Activated CD4-positive, CD25-positive, alpha-beta regulatory T cell treated with anti-CD3 and anti-CD28 coated beads, Interleukin-2, amount 50 U/mL, for 72 hours (primary cell): ENCODE measurements at regions not wholly inside any gene's neighbourhood (a gene's known extent, or its start where the extent isn't known, plus 50 kb on each side); places are given as distances from the start of the nearest gene placed in this dataset.

ENCODE experiments used
- DNase-seq: peaks from one replicate; pipeline ENCODE4 v3.0.0; 2021

DNA sequence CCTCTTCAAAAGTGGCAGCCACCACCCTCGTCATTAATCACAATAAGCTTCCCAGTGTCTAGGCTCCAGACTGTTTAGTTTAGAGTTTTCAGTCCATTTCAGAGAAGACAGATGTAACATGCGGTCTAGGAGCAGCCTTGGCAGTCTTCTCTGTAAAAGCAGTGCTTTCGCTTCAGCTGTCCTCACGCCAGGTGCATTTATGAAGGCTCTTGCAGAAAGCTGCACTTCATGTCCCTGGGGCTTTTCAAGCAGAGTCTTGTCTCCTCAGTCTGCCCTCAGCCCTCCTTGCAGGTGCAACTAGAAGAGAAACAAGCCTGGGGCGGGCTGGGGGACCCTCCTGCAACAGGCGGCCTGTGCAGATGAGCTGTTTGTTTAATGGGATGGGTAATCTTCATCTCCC lies 281.9 kb downstream of the DRD1 start:
- DNase-seq: no peak

DNA sequence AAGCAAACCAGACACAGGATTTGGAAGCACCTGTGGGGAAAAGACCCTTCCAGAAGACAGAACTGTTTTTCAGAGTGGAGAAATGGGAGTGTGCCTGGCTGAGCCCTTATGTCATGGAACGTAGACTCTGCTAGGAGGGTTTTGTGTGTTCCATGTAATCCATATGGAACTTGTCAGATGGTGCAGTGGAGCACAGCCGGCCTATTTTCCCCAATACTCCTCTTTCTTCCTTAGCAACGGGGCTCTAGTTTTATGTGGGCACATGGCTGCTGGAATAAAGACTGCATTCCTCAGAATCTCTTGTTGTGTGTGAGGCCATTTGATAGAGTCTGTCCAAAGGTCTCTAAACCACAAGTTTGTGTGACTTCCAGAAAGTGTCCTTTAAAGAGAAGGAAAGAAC lies 284.0 kb downstream of the DRD1 start:
- no peak for DNase-seq

DNA sequence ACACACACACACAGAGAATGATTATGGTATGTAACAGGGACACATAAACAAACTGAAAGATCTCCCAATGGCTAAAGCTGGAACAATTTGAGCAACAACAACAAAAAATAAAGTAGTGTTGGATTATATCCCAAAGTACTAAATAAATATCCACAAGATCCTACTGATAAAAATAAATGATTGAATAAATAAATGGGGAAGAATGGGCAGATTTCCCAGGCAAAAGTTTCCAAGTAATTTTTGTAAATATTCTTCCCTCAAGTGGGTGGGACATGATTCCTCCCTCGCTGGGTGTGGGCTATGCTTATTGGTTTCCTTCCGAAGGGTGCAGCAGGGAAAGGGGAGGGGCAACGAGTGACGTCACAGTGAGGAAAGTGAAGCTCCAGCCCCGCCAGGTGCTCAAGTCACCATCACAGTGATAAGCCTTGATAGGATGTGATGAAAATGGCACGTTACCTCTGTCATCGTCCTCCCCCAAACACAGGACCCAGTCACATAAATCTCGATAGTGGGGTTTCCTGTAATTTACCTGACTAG lies 295.3 kb downstream of the DRD1 start:
- DNase-seq: no peak

DNA sequence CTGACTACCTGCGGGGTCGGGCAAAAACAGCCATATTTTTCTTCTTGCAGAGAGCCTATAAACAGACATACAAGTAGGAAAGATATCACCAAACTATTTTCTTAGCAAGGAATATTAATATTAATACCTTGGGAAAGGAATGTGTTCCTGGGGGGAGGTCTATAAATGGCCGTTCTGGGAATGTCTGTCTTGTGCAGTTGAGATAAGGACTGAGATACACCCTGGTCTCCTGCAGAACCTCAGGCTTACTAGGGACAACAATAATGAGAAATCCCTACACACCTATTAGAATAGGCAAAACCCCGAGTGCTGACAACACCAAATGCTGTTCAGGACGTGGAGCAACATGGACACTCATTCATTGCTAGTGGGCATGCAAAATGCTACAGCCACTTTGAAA lies 297.2 kb downstream of the DRD1 start:
- DNase-seq: no peak

DNA sequence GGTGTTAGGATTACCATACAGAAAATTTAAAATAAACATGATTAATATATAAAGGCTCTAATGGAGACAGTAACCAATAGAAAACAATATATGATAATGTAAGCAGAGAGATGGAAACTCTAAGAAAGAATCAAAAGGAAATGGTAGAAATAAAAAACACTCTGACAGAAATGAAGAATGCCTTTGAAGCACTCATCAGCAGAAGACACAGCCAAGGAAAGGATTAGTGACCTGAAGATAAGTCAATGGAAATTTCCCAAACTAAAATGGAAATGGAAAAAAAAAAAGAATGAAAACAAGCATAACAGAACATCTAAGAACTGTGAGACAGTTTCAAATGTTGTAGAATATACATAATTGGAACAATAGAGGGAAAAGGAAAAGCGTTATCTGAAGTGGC lies 302.6 kb downstream of the DRD1 start:
- no peak for DNase-seq

DNA sequence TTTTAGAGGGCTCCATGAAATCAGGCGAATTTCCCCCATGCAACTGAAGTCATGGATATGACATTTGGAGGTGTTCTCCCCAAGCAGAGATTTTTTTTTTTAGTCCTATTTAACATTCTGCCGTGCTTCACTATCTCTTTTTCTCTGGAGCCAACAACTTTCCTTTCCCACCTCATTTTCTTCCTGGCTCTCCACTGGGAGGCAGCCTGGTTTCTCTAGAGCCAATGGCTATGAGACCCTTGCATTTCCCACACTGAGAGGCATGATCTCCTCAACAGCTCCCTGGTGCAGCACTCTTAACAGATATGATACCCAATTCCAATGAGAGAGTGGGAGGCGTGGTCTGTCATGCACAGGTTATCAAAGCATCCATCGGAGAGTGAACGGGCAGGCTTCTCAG lies 310.8 kb downstream of the DRD1 start:
- DNase-seq: no peak

DNA sequence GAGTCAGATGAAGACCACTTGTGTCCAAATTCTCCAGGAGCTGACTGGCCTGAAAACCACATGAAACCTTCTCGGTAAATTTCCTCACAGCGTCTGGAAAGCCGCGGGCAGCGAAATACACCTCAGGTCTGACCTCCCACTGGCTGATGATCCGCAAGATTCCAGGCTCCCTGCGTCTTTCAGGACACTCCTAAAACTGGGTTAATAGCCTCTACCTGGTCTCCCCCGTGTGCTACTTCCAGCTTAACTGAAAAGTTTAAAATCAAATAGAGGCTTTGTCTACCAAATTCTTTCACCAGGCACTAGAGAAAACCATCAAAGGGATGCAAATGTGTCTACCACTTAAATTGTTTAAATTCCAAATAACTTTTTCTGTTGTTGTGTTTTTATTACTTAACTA lies 312.6 kb downstream of the DRD1 start:
- no peak for DNase-seq

DNA sequence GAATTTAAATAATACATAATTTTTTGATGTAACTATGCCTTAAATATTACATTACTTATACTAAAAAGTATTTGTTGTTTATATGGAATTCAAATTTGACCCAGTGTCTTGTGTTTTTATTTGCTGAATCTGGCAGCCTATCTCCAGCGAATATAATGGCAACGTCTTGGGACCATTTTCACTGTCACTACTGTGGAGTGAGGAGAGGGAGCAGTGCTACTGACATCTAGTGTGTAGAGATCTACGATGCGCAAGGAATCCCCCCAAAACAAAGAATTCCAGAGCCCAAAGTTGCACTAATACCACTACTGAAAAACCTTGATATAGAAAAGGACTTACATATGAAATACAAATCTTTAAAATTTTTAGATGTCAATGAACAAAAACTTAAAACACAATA lies 314.4 kb downstream of the DRD1 start:
- no peak for DNase-seq

DNA sequence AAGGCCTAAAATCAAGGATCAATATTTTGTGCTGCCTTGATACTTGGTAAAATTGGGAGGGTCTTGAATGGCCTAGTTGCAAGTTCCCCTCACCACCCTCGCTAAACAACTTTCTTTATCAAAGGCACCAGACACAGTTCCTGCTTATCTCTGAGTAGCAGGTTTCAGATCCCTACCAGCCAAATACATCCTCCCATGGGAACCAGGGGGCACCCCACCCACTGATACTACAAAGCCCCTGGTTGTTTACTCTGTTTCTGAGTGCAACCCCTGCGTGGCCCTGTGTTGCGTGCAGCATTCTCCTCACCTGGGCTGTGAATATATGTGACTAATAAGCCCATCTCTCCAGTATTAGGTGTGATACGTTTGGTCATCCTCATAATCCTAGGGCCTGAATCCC lies 314.9 kb downstream of the DRD1 start:
- DNase-seq: no peak

DNA sequence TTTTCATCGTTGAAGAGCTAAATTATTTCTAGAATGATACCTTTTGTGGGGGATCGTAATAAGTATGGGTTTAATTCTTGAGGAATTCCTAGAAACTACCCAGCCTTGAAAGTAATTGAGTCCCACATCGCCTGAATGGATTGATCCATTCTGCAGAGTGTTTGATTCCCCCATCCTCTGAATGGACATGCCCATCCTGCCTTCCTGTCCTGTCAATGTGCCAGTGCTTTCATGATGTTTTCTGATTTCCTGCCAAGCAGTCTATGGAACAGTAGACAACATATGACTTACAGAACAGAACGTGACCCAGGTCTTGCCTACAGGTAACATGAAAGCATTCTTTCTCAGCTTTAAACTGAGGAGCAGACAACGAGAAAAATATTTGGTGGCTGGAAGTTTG lies 319.2 kb downstream of the DRD1 start:
- no peak for DNase-seq

DNA sequence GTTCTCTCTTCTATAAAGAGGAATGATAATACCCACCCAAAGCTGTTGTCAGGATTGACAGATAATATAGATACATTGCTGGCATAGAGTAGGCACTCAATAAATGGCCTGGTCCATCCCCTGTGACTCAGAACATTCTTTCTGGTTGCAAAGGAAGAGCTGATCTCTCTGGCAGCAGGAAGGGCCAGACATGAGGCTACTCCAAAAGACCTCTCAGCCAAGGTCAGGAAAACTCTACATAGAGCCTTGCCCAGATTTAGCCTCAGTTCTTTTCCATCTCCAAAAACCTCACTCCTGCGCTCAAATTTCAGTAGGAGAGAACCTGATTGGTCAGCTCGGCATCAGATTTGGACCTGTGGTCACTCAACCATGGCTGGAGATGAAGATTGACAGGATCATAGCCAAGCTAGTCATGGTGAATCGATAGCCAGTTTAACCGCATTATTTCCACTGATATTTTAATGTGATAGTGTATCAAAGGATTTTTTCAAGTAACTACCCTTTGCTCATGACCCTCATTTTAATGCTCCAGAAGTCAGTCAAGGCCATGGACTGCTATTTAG lies 319.6 kb downstream of the DRD1 start:
- DNase-seq: no peak

DNA sequence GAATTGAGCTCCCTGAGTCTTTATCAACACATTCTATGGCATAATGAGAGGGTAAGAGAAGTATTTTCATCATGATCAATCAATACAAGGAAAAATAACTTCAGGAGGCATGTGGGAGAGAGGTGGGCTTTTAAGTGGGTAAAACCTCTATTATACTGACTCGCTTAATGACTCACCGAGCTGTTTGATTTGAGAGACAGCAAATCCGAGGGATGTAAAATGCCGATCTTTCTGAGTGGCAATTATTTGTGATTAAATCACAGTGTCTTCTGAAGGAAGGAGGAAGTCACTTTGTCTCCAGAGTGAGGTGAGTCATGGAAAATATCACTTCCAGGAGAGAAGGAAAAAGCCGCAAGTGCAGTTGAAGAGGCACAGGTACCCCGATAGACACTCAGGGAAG lies 320.4 kb downstream of the DRD1 start:
- no peak for DNase-seq

DNA sequence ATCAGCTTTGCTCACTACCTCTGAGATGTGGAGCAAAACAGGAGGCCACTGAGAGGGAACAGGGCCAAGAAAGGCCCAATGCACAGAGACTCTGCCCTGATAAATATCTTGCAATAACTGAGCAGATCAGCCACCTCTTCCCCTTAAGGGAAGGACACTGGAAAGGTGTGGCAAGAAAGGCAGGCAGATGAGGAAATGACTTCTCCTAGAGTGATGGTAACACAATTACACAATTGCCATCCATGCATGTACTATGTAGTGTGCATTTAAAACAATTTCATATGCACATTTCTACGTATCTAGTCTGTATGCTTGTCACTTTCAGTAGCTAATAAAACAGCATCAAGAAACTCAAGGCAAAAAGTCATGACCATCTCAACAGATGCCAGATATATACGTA lies 322.5 kb downstream of the DRD1 start:
- no peak for DNase-seq

DNA sequence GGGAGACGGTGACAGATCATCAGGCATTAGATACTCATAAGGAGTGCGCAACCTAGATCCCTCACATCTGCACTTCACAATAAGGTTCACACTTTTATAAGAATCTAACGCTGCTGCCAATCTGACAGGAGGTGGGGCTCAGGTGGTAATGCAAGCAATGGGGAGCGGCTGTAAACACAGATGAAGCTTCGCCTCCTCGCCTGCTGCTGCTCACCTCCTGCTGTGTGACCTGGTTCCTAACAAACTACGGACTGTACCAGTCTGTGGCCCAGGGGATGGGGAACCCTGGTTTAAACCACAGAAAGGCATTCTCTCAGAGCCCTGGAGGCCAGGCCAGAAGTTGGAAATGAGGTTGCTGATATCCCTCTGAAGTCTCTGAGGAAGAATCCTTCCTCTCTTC lies 323.6 kb downstream of the DRD1 start:
- DNase-seq: no peak

DNA sequence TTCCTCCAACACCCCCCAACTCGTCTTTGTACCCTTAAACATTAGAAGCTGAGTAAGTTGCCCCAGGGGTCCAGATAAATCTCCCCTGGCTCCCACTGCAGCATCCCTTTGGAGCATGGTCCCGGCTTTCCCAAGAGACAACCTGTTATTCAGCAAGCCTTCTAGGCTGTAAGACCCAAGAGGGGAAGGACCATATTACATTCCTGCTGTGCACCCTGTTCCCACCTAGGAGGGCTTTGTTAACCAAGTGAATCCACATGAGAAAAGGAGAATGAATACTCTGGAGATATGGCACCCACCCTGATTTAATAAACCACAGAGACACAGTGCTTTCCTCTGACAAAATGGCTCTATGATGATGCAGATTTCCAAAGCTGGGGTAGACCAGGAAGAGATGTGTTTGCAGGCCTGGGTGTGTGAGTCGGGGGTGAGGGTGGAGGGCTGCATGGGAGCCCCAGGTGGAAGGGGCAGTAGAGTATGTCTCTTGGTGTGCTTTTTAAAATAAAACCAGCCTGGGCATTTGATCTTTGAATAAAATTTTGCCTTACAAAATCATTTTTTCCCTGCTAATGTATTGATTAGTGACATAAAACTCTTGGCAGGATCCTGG lies 325.2 kb downstream of the DRD1 start:
- no peak for DNase-seq

DNA sequence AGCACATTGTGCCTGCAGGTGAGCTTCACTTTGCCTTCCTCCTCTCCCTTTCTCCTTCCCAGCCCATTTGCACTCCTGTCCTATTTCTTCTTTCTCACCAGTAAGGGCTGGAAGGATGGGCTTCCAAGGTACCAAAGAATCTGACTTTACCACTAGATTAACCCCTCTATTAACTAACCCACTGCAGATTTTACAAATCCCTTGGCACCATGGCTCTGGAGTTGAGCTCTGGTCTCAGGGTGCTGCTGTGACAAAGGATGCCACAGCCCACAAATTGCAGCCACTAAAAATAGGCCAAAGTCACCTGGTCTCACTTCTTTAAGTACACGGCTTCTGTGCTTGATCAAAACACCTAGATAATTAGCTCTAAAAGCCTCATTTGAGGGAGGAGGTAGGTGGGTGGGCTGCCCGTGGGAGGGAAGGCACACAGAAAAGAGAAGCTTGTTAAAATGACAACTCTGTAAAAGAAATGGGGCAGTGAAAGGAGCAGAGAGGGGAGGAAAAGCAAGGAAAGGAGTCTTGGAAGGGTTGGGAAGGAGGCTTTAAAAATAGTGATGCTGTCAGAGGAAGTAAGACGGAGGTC lies 327.4 kb downstream of the DRD1 start:
- no peak for DNase-seq

DNA sequence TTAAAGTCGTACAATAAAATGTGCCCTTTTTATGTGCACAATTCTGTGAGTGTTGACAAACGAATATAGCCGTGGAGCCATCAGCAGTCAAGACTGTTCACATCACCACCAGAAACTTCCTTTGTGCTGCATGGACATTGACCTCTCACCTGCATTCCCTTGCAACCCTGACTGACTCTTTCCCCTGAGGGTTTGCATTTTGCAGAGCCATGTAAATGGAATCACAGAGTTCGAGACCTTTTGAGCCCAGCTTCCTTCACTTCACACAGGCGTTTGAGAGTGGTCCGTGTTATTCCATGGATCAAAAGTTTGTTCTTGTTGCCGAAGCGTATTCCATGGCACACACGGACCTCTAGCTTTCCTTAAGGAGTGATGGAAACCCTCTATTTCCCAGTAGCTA lies 328.2 kb downstream of the DRD1 start:
- no peak for DNase-seq

DNA sequence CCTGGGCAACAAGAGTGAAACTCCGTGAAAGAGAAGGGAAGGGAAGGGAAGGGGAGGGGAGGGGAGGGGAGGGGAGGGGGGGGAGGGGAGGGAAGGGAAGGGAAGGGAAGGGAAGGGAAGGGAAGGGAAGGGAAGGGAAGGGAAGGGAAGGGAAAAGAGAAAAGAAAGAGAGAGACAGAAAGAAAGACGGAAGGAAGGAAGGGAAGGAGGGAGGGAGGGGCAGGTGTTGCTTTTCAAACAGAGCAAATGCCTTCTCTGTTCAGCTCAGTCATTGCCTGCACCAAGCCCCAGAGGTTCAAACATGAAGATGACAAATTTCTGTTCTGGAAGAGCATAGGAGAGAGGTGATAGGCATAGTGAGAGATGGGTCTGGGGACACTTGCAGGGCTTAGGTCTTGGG lies 330.0 kb downstream of the DRD1 start:
- DNase-seq: no peak

DNA sequence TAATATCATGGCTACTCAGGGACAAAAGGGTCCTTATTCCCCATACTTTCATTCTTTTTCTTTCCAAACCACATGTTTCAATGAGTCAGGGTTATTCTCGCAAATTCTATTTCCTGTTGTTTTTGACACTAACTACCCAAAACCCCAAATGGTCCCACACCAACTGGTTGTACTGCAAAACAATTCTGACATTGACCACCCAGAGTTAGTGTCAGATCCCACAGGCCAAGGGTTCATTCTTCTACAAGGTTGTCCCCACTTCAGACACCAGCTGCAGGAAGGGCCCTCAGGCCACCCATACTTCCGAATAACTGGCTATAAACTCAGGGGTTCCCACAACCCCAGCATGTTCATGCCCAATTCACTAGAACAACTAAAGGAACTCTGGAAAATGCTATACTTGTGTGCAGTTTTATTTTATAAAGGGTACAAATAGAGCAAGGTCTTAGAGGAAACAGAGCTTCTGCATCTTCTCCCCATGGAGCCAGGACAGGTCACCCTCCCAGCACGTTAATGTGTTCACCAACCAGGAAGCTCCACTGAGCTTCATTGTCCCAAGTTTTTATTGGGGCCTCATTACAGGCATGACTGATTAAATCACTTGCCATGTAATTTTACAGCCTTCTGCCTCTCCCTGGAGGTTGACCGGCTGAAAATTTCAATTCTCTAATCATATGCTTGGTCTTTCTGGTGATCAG lies 334.8 kb downstream of the DRD1 start:
- DNase-seq: no peak

DNA sequence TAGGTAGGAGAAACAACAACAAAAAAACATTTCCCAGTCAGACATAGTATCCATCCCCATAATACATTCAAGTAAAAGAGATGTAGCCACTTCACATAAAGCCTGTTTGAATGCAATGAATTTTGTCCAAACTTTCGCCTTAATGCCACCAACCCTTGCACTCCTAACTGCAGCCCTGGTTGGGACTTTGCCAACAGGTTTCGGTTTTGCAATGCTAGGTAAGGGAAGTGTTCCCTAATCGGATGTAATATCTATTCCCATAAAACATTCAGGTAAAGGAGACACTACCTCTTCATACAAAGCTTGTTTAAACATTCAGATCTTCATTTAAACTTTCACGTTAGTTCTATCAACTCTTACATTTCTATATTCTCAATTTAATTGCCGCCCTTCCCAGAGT lies 336.1 kb downstream of the DRD1 start:
- no peak for DNase-seq

DNA sequence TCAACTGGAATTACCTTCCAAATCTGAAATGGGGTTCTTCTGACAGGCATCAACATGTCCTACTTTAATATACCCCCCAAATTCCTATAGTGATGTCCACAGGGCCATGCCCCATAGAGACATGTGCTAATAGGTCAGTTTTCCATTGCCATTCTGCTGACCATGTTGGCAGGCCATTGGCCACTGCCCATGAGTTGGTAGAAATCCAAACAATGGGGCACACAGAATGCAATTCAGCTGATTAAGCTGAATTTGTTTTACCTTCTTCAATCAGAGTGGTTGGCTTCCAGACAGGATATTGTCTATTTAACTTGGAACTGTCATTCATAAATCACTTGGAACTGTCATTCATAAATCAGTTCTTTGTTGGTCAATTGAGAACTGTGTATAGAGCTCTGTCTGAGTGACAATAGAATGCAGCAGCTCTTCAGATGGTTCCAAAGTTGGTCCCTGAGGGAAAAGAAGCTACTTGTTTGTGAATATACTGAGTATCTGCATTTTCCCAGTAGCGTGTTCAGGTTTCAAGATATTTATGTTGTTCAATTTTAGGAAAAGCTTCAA lies 336.9 kb downstream of the DRD1 start:
- DNase-seq: no peak

DNA sequence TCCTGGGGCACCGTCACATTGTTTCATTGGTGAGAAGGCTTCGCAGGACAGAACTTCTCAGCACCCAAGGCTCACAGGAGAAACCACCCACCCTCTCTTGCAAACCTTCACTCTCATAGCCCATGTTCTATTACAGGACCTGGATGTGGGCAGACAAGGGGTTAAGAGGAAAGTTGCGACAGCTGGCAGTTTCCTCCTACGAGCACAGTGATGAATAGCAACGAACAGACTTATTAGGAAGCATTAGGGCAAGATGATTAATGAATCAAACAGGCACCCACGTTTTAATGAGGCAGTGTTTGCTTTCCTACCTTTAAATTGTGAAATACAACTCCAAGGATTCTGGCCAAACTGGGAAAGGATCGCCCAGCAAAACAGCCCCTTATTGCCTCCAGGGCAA lies 339.3 kb downstream of the DRD1 start:
- DNase-seq: no peak

DNA sequence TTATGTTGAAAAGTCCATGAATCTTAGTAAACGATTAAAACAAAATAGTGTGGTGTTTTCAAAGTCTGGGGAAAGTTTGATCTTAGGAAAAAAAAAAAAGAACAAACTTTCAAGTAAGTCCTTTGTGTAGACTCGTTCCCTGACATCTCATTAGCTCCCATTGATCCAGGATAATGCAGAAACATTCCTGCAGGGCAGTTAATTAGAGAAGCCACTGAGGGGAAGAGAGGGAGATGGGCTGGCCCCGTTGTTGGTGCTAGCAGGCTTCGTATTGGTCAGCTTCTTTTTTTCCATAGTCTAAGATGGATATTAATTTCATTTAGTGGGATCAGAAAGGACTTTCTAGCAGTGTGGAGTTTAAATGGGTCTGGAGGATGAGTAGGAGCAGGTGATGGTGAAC lies 340.2 kb downstream of the DRD1 start:
- DNase-seq: no peak

DNA sequence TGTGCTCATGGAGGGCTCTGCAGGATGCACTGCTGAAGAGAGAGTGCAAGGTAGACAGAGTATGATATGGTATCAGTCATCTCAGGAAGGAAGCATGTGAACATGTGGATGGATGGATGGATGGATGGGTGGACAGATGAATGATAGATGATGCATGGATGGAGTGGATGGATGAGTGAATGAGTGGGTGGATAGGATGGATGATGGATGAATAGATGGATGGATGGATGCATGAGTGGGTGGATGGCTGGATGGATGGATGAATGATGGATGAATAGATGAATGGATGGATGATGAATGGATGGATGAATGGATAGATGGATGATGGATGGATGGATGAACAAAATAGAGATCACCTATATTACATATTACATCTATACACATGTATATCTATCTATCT lies 341.3 kb downstream of the DRD1 start:
- DNase-seq: no peak
